ENCODE measurements at regions not wholly inside any gene's neighbourhood (a gene's known extent, or its start where the extent isn't known, plus 50 kb on each side); places are given as distances from the start of the nearest gene placed in this dataset.

- TF ChIP-seq CTCF (IDR thresholded peaks at IDR 0.05): no peak
- Histone ChIP-seq H3K4me3 (no peak overlapping the region), H3K36me3 (no peaks in the 10 kb centered on the region), H3K4me1 (ENCODE audit: control insufficient read depth in 1 of 2, low read depth in 2 of 2) (no peaks in the 10 kb centered on the region), H3K27ac (no peak overlapping the region), H3K27me3 (replicated peaks; ENCODE audit: insufficient read depth) (no peaks in the 10 kb centered on the region), H3K9me3 (no peaks in the 10 kb centered on the region)
- ATAC-seq (ENCODE audit: insufficient number of reproducible peaks, low FRiP score, low read depth) (no peak), DNase-seq (ENCODE audit: low spot score) (no peak)
These were observed 313.2 kb downstream of the PCNX1 start for GRCh38 chr14:71220462-71220861.

GRCh38 chr14:71221119-71221518 lies 313.9 kb downstream of the PCNX1 start:
- Histone ChIP-seq H3K4me3 (no peak overlapping the region), H3K4me1 (ENCODE audit: control insufficient read depth in 1 of 2, low read depth in 2 of 2) (no peaks in the 10 kb centered on the region), H3K27me3 (replicated peaks; ENCODE audit: insufficient read depth) (no peaks in the 10 kb centered on the region), H3K9me3 (no peaks in the 10 kb centered on the region), H3K36me3 (no peaks in the 10 kb centered on the region), H3K27ac (no peak overlapping the region)
- no peak for DNase-seq (ENCODE audit: low spot score)
- TF ChIP-seq CTCF (IDR thresholded peaks at IDR 0.05): no peak
- no peak for ATAC-seq (ENCODE audit: insufficient number of reproducible peaks, low FRiP score, low read depth)

- H3K9me3 ChIP-seq: no peaks in the 10 kb centered on the region
These were observed 317.9 kb downstream of the PCNX1 start for GRCh38 chr14:71225113-71225512.

GRCh38 chr14:71228711-71229110 lies 321.5 kb downstream of the PCNX1 start:
- Histone ChIP-seq H3K36me3 (no peaks in the 10 kb centered on the region), H3K9me3 (no peaks in the 10 kb centered on the region), H3K27me3 (replicated peaks; ENCODE audit: insufficient read depth) (no peaks in the 10 kb centered on the region), H3K4me1 (ENCODE audit: control insufficient read depth in 1 of 2, low read depth in 2 of 2) (no peaks in the 10 kb centered on the region), H3K4me3 (no peak overlapping the region), H3K27ac (no peak overlapping the region)
- no peak for ATAC-seq (ENCODE audit: insufficient number of reproducible peaks, low FRiP score, low read depth)
- no peak for DNase-seq (ENCODE audit: low spot score)
- TF ChIP-seq CTCF (IDR thresholded peaks at IDR 0.05): no peak

More at GRCh38 chr14:71225113-71225512, 317.9 kb downstream of the PCNX1 start:
- ATAC-seq (ENCODE audit: insufficient number of reproducible peaks, low FRiP score, low read depth): no peak
- Histone ChIP-seq H3K27me3 (replicated peaks; ENCODE audit: insufficient read depth) (no peaks in the 10 kb centered on the region), H3K36me3 (no peaks in the 10 kb centered on the region), H3K4me1 (ENCODE audit: control insufficient read depth in 1 of 2, low read depth in 2 of 2) (no peaks in the 10 kb centered on the region), H3K27ac (no peak overlapping the region), H3K4me3 (no peak overlapping the region)
- no peak for DNase-seq (ENCODE audit: low spot score)
- no peak for TF ChIP-seq CTCF (IDR thresholded peaks at IDR 0.05)

GRCh38 chr14:71229875-71230274 lies 322.6 kb downstream of the PCNX1 start:
- Histone ChIP-seq H3K4me1 (ENCODE audit: control insufficient read depth in 1 of 2, low read depth in 2 of 2) (no peaks in the 10 kb centered on the region), H3K4me3 (no peak overlapping the region), H3K36me3 (no peaks in the 10 kb centered on the region), H3K27me3 (replicated peaks; ENCODE audit: insufficient read depth) (no peaks in the 10 kb centered on the region), H3K9me3 (no peaks in the 10 kb centered on the region), H3K27ac (no peak overlapping the region)
- ATAC-seq (ENCODE audit: insufficient number of reproducible peaks, low FRiP score, low read depth) (no peak), DNase-seq (ENCODE audit: low spot score) (no peak)
- no peak for TF ChIP-seq CTCF (IDR thresholded peaks at IDR 0.05)
